ENCODE measurements at regions not wholly inside any gene's neighbourhood (a gene's known extent, or its start where the extent isn't known, plus 50 kb on each side); places are given as distances from the start of the nearest gene placed in this dataset.

- WGBS (ENCODE audit: insufficient coverage, low coverage, low lambda C conversion rate, missing lambda C conversion rate), result 80% methylated on average over 1 of the region's 12 CpGs
- H3K4me1 ChIP-seq, result no peaks in the 10 kb centered on the region
- TF ChIP-seq POLR2A (IDR thresholded peaks at IDR 0.05), result no peak
- TF ChIP-seq CTCF (IDR thresholded peaks at IDR 0.05), result no peak
Observed at GRCh38 chr1:25051906-25052305, 121.8 kb upstream of the RUNX3 start.

GRCh38 chr1:25051504-25051903 is 121.4 kb upstream of the RUNX3 start:
- no CpG with 5 or more reads among the region's 6 CpGs for WGBS (ENCODE audit: insufficient coverage, low coverage, low lambda C conversion rate, missing lambda C conversion rate)
- ATAC-seq, result no peak

More at GRCh38 chr1:25051906-25052305, 121.8 kb upstream of the RUNX3 start:
- Histone ChIP-seq H3K36me3 (no peaks in the 10 kb centered on the region), H3K27ac (no peak overlapping the region), H3K9me3 (no peaks in the 10 kb centered on the region), H3K4me3 (no peak overlapping the region), H3K27me3 (no peaks in the 10 kb centered on the region)
- DNase-seq, result no peak
- intact Hi-C loops (cut with DNase I), result no loop called here
- ATAC-seq, result no peak

GRCh38 chr1:25050165-25050564 is 120.1 kb upstream of the RUNX3 start:
- Histone ChIP-seq H3K36me3 (no peaks in the 10 kb centered on the region), H3K4me3 (no peak overlapping the region), H3K9me3 (no peaks in the 10 kb centered on the region), H3K27me3 (no peaks in the 10 kb centered on the region), H3K27ac (no peak overlapping the region), H3K4me1 (no peaks in the 10 kb centered on the region)
- intact Hi-C loops (cut with DNase I), result no loop called here
- no peak for TF ChIP-seq CTCF (IDR thresholded peaks at IDR 0.05)
- no peak for TF ChIP-seq POLR2A (IDR thresholded peaks at IDR 0.05)
- 63% methylated on average over 3 of the region's 8 CpGs for WGBS (ENCODE audit: insufficient coverage, low coverage, low lambda C conversion rate, missing lambda C conversion rate)
- DNase-seq, result no peak
- no peak for ATAC-seq

More at GRCh38 chr1:25051504-25051903, 121.4 kb upstream of the RUNX3 start:
- no peaks in the 10 kb centered on the region for H3K4me1 ChIP-seq
- H3K27ac ChIP-seq, result no peak overlapping the region
- H3K4me3 ChIP-seq, result no peak overlapping the region
- H3K36me3 ChIP-seq, result no peaks in the 10 kb centered on the region
- H3K27me3 ChIP-seq, result no peaks in the 10 kb centered on the region
- TF ChIP-seq CTCF (IDR thresholded peaks at IDR 0.05) (no peak), POLR2A (IDR thresholded peaks at IDR 0.05) (no peak)
- H3K9me3 ChIP-seq, result no peaks in the 10 kb centered on the region
- no peak for DNase-seq
- intact Hi-C loops (cut with DNase I), result no loop called here

GRCh38 chr1:25049190-25049589 is 119.1 kb upstream of the RUNX3 start:
- 67% methylated on average over 2 of the region's 2 CpGs for WGBS (ENCODE audit: insufficient coverage, low coverage, low lambda C conversion rate, missing lambda C conversion rate)
- H3K4me1 ChIP-seq, result no peaks in the 10 kb centered on the region
- H3K9me3 ChIP-seq, result no peaks in the 10 kb centered on the region
- intact Hi-C loops (cut with DNase I), result loop anchor here in 1 of 2 donors (10.0 kb wide), 1 partner anchor 184 kb away; no protein-coding TSS in a partner anchor
- ATAC-seq, result no peak
- no peak overlapping the region for H3K4me3 ChIP-seq
- DNase-seq, result no peak
- no peak overlapping the region for H3K27ac ChIP-seq
- TF ChIP-seq CTCF (IDR thresholded peaks at IDR 0.05) (no peak), POLR2A (IDR thresholded peaks at IDR 0.05) (no peak)
- H3K27me3 ChIP-seq, result no peaks in the 10 kb centered on the region
- H3K36me3 ChIP-seq, result no peaks in the 10 kb centered on the region

- Histone ChIP-seq H3K27me3 (no peaks in the 10 kb centered on the region), H3K4me3 (no peak overlapping the region), H3K36me3 (no peaks in the 10 kb centered on the region), H3K9me3 (no peaks in the 10 kb centered on the region), H3K4me1 (no peaks in the 10 kb centered on the region), H3K27ac (no peak overlapping the region)
- DNase-seq, result no peak
- no peak for ATAC-seq
- intact Hi-C loops (cut with DNase I), result loop anchor here in 1 of 2 donors (10.0 kb wide), 1 partner anchor 184 kb away; no protein-coding TSS in a partner anchor
- TF ChIP-seq CTCF (IDR thresholded peaks at IDR 0.05) (no peak), POLR2A (IDR thresholded peaks at IDR 0.05) (no peak)
- WGBS (ENCODE audit: insufficient coverage, low coverage, low lambda C conversion rate, missing lambda C conversion rate), result 64% methylated on average over 6 of the region's 6 CpGs
Observed at GRCh38 chr1:25048728-25049127, 118.7 kb upstream of the RUNX3 start.
